ENCODE measurements at regions not wholly inside any gene's neighbourhood (a gene's known extent, or its start where the extent isn't known, plus 50 kb on each side); places are given as distances from the start of the nearest gene placed in this dataset.
"Not testable (repeated sequence)": the region's sequence is repeated elsewhere in the genome, so short reads cannot be mapped to it uniquely, and the experiment has no call there.

DNA sequence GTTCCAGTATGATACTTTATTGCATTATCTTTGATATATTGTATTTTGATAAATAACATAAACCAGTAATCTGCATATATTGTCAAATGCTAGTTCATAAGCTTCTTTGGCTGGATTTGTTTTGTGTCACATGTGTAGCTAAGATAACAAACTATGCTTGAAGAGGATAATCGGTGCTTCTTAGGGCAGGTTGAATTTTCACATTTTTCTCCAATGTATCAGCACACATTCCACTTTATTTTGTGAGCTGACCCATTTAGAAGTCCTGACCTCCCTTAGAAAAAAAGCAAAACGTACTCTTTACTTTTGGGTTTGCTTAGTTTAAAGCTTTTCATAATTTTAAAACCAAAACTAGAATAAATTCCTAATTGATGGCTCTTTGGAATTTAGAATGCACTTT is 277.7 kb upstream of the DDHD1 start:
- DNase-seq (ENCODE audit: low read depth in 4 of 4, low spot score in 3 of 4): no peak

DNA sequence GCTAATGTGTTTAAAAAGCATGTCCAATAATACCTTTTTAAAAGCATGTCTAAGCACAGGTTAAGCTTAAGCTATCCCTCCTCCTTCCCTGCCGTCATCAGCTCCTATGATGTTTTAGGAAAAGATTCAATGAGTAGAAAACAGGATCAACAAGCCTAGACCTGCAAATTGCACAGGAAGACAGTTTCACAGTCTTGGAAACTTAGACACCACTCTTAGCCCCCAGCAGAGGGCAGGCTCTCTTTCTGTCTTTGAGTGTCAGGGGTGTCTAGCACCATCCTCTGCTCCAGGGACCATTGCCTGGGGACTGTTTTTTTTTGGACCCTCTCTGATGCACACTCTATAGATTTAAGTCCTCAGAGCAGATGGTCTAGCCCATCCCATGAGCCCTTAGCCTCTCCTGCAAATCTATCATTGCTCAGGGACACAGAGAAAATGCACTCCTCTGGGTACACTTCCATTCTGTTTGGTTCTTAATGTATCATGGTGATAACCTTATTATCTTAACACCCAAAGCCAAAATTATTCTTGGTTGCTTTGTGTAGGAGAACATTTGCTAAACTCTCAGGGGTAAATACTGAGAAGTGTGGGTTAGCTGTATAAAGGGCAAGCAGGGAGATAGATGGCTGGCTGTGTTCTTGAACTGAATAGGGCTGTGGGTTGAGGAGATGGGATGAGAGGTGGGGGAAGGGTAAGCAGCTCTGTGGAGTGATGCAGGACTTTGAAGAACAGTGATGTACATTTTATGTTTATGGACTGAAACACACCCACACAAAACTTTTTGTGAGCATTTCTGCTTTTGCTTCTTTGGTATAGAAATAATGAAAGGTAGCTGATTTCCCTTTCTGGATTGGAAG is 259.9 kb upstream of the DDHD1 start:
- no peak for DNase-seq (ENCODE audit: low read depth in 4 of 4, low spot score in 3 of 4)

DNA sequence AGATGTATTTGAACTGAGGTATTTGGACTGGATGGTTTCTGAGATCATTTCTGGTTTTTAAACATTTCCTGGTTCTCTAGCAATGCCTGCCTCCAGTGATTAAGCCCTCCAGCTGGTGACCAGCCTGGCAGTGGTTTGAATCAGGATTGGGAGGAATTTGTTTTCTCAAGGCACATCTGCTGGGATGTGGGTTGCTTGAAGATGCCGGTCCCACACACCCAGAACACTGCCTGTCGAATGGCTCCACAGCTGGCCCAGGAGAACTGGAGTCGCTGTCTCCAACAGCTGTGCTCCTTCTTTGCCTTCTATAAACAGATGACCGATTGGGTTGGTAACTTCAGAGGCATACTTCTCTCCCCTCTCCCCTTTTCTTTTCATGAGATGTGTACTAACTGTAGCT is 258.0 kb upstream of the DDHD1 start:
- DNase-seq (ENCODE audit: low read depth in 4 of 4, low spot score in 3 of 4): peak in 1 of 4 donors; percentile 25

DNA sequence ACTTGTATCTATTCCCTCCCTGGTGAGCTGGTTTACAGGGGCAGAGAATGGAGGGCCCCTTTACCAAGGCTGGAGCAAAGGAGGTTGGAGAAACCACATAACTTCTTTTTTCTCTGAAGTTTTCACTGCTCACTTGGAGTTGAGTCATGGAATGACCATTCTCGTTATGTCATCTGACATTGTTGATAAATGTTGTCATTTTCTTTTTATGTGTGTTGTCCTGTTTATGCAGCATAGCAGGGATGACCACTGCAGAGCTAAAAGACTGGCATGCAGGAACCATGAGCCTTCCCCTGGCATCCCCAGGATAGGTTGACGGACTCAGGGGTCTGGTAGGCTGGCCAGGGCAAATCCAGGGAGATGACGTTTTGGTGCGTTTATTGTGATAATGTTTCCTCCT is 256.8 kb upstream of the DDHD1 start:
- DNase-seq (ENCODE audit: low read depth in 4 of 4, low spot score in 3 of 4): no peak

DNA sequence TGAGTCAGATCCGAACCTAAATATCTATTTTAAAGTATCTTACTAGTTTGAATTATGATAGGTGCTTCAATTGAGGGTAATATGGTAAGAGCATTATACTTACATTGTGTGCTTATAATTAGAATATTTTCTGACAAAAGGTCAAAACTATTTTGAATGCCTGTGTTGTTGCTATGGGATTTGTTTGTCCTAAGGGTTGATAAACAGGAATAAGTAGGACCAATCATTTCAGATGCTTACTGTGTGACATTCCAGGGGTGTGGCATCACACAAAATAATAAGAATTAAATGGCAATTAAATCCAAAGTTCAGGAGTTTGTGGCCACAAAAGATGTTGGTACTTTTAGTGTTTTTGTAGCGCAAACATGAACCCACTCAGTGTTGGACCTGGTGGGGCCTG is 256.2 kb upstream of the DDHD1 start:
- DNase-seq (ENCODE audit: low read depth in 4 of 4, low spot score in 3 of 4): no peak

DNA sequence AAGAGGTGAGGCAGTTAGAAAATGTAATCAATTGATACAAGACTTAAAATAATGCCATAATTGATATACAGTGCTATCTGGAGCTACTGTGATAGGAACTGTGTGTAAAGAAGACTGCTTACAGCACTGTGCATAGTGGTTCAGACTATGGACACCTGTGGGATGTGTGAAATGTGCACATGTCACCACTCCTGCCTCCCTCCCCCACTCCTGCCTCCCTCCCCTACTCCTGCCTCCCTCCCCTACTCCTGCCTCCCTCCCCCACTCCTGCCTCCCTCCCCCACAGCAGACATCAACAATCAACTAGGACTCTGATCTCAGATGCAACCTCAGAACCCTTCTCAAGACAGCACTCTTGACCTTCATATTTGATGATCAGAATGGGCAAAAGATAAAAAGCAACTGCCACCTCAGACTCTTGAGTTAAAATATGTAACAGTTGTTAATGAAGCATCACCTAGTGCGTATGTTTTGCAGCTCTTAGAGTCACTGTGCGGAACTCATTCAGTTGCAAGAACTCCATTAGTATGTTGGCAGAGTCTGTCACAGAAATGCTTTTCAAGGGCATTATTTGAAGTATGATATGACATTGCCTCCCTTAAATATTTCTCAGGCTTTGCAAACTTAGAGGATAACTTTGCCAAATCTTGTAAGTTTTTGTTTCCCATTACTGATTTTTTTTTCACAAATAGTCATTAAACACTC is 255.2 kb upstream of the DDHD1 start:
- DNase-seq (ENCODE audit: low read depth in 4 of 4, low spot score in 3 of 4): no peak

DNA sequence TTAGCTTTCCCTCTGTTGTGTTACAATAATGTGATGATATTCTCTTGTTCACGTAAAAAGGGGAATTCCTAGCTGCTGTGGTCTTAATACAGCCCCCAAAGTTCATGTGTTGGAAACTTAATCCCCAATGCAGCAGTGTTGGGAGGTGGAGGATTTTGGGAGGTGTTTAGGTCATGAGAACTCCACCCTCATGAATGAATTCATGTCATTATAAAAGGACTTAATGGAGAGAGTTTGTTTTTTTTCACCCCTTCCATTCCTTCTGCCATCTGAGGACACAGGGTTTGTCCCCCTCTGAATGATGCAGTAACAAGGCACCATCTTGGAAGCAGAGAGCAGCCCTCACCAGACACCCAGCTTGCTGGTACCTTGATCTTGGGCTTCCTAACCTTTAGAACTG is 253.4 kb upstream of the DDHD1 start:
- DNase-seq (ENCODE audit: low read depth in 4 of 4, low spot score in 3 of 4): no peak

DNA sequence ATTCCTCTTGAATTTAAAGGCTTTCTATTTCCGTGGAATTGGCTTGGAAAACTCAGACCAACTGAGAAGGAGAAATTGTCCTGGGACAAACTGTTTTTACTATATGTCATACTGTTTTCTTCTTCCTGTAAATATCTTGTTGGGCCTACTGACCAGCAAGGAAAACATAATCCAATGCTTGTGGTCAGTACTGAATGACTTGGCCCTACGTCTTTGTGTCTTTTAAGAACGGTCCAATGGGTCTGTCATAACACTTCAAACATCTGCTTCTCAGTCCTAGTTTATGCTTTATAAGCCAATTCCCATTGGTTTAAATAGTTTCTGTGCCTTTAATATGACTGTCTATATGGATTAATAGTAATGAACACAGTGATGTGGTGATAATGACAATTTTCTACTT is 248.5 kb upstream of the DDHD1 start:
- no peak for DNase-seq (ENCODE audit: low read depth in 4 of 4, low spot score in 3 of 4)

DNA sequence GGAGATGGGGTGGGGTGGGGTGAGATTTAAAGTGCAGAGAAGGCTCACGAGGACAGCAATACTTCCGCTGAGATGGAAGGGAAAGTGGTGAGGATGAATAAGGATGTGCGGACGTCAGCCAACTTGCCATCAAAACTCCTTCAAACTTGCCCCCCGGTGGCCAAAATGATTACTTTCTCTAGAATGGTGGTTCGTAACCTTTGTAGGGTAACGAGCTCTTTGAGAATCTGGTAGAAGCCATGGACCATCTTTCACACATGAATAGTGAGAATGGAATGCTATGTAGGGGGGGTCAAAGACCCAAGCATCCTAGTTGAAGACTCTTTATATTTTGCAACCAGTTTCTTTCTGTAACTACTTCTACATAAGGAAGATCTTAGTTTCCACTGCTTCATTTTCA is 245.9 kb upstream of the DDHD1 start:
- DNase-seq (ENCODE audit: low read depth in 4 of 4, low spot score in 3 of 4): no peak

DNA sequence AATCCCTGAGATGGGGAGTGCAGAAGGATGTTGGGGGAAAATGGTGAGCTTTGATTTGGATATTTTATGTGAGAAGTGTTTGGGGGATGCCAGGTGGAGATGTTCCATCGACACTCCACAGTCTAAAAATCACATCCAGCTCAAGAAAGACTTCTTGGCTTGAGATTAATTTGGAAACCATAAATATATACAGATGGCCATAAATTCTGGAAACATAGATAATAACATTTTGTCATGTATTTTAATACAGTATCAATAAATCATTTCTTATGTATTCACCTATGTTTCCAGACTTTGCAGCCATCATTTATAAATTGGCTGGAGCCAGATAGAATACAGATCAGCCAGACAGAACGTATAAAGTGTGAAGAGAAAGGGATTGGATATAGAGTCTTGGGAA is 245.5 kb upstream of the DDHD1 start:
- DNase-seq (ENCODE audit: low read depth in 4 of 4, low spot score in 3 of 4): no peak

DNA sequence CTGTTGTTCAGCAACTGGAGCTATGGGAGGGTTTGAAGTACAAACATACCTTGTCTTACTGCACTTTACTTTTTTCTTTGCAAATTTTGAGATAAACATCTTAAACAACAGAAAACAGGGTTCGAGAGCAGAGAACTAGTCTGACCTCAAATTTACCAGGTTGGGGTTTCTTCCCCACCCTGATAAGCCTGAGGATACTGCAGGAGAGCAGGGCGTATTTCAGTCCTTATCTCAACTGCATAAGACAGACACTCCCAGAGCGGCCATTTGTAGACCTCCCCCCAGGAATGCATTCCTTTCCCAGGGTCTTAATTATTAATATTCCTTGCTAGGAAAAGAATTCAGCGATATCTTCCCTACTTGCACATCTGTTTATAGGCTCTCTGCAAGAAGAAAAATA is 242.1 kb upstream of the DDHD1 start:
- not testable (repeated sequence) for DNase-seq (ENCODE audit: low read depth in 4 of 4, low spot score in 3 of 4)

DNA sequence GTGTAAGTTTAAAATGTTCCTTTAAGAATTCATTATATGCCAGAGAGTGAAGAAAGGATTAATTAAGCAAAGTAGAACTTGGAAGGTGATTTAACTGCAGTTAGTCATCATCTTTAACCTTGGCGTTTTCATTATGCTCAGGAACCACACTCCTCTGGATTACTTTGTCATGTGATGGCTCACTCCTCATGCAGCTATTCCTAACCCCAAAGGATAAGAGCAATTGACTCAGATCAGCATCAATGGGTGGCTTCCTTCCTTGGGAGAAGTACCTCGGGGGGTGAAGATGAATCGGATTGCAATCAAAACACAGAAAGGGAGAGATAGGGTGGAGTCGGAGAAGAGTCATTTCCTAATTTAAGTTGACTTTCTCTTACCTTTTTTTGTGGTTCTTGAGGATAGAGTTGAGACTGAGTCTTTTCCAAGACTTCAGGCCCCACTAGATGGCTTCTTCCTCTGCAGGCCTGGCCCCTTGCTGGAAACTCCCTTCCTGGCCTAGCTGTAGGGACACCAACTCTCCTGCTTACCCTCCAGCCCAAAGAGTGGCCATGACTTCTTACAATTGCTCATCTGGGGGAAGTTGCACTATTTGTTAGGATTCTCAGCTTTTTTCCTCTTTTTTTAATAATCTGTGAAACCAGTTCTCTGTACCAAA is 238.6 kb upstream of the DDHD1 start:
- DNase-seq (ENCODE audit: low read depth in 4 of 4, low spot score in 3 of 4): no peak

DNA sequence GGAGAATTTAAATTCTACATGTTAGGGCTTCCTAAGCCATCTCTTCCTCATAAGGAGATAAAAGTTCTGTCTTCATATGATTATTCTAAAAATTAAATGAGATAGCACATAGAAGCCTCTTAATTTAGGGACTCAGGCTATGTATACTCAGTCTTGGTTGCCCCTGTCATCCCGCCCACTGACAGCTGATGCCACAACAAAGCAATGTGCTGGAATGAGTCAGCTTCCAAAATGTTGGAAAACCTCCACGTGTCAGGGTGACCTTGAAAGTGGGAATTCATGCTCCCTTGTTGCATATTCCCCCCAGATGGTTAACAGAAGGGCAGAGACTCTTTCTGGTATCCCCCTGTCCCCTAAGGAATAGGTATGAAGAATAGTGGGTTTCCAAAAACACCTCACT is 238.0 kb upstream of the DDHD1 start:
- no peak for DNase-seq (ENCODE audit: low read depth in 4 of 4, low spot score in 3 of 4)

DNA sequence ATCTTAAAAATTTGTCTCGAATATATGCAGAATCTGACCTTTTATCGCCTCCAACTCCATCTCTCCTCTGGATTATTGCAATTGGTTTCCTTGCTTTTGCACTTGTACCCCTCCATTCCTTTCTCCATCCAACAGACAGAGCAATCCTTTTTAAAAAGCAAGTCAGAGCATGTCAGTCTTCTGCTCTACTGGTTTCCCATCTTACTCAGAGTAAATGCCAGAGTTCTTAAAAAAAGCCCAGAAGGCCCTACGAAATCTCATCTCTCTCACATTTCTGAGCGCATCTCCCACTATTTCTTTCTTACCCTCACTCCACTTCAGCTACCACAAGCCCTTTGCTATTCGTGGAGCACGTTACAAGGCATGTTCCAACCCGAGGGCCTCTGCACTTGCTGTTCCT is 236.9 kb upstream of the DDHD1 start:
- no peak for DNase-seq (ENCODE audit: low read depth in 4 of 4, low spot score in 3 of 4)

DNA sequence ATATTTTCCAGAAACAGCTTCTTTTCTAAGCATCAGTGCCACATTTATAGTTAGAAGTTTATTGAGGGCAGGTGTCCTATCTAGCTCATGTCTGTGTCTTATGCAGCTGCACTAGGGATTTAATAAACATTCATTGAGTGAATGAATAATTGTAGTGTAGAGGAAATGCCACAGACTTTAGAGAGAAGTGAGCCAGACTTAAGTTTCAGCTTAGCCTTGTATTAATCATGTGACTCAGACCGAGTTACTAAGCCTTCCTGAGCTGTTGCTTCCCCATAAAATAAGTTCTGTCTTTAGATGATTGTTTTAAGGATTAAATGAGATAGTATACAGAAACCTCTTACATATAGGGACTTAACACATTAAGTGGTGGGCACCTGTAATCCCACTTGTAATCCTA is 236.1 kb upstream of the DDHD1 start:
- no peak for DNase-seq (ENCODE audit: low read depth in 4 of 4, low spot score in 3 of 4)

DNA sequence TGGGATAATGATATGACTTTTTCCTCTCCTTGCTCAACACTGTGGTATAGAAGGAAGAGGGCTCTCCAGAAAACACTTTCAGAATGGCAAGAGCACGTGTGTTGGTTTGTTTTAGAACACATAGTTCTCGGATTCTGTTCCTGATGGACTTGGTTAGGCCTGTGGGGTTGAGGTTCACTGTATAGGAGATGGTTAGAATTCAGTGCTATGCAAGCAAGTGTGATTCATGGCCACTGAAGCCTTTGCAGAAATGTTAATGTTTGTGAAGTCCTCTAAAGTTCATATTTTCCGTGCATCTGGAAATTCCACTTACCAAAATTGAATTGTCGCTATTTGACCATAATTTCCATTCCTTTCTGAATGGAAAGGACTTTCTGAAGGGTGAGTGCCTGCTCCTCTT is 233.2 kb upstream of the DDHD1 start:
- no peak for DNase-seq (ENCODE audit: low read depth in 4 of 4, low spot score in 3 of 4)

DNA sequence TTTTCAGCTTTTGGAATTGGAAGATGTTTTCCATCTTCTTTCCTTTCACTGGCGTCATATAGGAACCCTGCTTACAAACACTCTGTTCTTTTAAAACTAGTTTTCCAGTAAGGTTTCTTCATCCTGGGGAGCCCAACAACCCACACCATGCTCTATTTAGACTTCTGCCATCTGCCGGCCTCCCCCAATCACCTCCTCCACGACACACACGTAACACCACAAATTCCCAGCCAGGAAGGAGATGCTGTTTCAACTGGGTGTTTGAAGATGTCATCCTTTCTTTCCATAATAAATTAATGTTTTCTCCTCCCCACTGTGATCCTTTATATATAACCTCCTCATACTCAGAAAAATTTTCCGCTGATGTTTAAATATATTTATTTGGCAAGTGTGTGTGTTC is 231.4 kb upstream of the DDHD1 start:
- no peak for DNase-seq (ENCODE audit: low read depth in 4 of 4, low spot score in 3 of 4)

DNA sequence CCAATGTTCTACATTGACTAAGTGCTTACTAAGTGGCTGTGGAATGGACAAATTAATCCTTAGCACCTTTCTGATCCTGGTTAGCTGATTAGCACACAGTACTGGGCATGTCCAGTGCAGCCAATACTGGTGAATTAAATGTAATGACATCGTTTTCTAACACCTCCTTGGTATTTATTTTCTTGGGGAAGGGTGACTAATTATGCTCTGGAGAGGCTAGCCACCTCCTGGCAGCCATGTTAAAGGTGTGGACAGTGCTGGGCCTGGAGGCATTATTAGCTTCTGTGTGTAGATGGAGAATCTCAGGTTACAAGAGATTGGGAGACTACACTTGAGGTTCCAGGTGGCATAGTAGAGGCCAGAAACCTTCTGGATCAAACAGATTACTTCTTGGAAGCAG is 230.9 kb upstream of the DDHD1 start:
- no peak for DNase-seq (ENCODE audit: low read depth in 4 of 4, low spot score in 3 of 4)

DNA sequence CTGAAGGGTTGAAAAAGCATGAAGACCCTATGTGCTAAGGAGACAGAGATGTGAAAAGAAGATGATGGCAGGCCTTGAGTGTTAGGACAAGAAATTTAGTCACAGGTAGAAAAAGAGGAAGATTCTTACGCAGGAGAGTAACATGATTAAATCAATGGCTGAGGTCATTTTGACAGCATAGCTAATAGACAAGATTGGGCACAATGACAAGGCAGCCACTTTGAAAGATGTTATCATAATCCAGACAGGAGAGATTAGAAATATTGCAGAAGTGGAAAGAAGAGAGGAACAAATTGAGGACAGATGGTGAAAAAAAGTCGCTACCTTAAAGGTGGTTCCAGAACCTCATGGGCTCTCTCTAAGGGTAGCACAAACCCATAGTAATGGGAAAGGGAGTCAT is 228.8 kb upstream of the DDHD1 start:
- no peak for DNase-seq (ENCODE audit: low read depth in 4 of 4, low spot score in 3 of 4)

DNA sequence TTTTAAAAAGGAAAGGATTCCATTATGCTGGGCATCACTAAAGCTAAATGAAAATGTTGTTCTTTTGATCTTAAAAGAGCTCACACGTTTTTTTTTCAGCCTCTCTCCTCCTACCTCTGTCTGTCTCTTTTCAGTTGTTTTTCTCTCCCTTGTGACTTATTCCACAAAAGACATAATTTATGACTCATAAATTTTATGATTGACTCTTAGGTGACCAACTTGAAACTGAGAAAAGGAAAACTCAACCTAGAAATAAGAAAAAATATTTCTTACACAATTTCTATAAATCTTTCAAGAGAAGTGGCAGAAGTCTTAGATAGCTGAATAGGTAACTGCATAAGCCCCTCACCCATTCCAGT is 227.7 kb upstream of the DDHD1 start:
- DNase-seq (ENCODE audit: low read depth in 4 of 4, low spot score in 3 of 4): no peak

DNA sequence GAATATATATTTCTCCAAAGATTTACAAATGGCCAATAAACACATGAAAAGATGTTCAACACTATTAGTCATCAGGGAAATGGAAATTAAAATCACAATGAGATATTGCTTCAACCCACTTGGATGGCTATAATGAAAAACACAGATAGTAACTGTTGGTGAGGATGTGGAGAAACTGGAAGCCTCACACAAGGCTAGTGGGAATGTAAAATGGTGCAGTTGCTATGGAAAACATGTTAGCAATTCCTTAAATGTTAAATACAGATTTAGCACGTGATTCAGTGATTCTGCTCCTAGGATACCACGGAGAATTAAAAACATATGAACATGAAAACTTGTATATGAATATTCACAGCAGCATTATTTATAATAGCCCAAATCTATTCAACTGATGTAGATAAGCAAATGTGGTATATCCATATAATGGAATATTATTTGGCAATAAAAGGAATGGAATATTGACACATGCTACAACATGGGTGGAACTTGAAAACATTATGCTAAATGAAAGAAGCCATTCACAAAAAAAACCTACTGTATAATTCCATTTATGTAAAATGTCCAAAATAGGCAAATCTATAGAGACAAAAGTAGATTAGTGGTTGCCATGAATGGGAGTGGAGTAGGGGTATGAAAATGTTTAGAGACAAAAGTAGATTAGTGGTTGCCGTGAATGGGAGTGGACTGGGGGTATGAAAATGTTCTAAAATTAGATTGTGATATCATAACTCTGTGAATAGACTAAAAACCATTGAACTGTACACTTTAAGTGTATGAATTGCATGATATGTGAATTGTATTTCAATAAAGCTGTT is 227.1 kb upstream of the DDHD1 start:
- DNase-seq (ENCODE audit: low read depth in 4 of 4, low spot score in 3 of 4): no peak

All from left renal pelvis (tissue), 4 donors.